B cell (primary cell): ENCODE measurements at regions not wholly inside any gene's neighbourhood (a gene's known extent, or its start where the extent isn't known, plus 50 kb on each side); places are given as distances from the start of the nearest gene placed in this dataset.

ENCODE experiments used
- ATAC-seq: fragments of 200-7000 bp; cut with Tn5 transposase; one replicate; pipeline ENCODE4 v1.10.0; 2021; ENCODE audit warnings: low read depth, mild to moderate bottlenecking, moderate number of reproducible peaks, moderate library complexity
- CTCF ChIA-PET: fragments of 350-600 bp; sonication (Branson Sonifier 250); formaldehyde crosslinking; loops from one replicate; lab custom pipeline; 2021; ENCODE audit warnings: antibody characterized with exemption, inconsistent platforms; lab: Charles Lee
- POLR2A ChIA-PET: fragments of 350-600 bp; sonication (Branson Sonifier 250); formaldehyde crosslinking; loops from one replicate; lab custom pipeline; 2021; ENCODE audit warnings: antibody characterized with exemption; lab: Charles Lee
- DNase-seq: peaks from one replicate; pipeline ENCODE4 v3.0.0; 2013
- H2AFZ ChIP-seq: 2 replicates; pipeline ENCODE4 v1.6.1; 2012; ENCODE audit warnings: mild to moderate bottlenecking, low read depth, low read length; ENCODE audit not compliant: insufficient read depth, poor library complexity, severe bottlenecking
- H3K27ac ChIP-seq, 2 donors: 1 replicate in 1 of 2; 2 replicates in 1 of 2; pipeline ENCODE4 v1.5.1; 2012 to 2013; ENCODE audit warnings: low read length in 2 of 2, mild to moderate bottlenecking in 2 of 2, moderate library complexity in 1 of 2
- H3K27me3 ChIP-seq, 4 experiments: fragments of 200-600 bp in 1 of 4; sonication (generic) in 1 of 4; replicated peaks in 1 of 4; 1 replicate in 2 of 4; 2 replicates in 2 of 4; pipeline versions ENCODE4 v1.6.1 to v1.7.0; 2013 to 2016; ENCODE audit warnings: low read length in 3 of 4, mild to moderate bottlenecking in 2 of 4, mixed read lengths in 1 of 4, moderate library complexity in 1 of 4; ENCODE audit not compliant: insufficient read depth in 4 of 4, control insufficient read depth in 3 of 4; ENCODE audit errors: control extremely low read depth in 1 of 4
- H3K36me3 ChIP-seq, 2 experiments: replicated peaks in 1 of 2; 1 replicate in 1 of 2; 2 replicates in 1 of 2; pipeline versions ENCODE4 v1.6.1 to v1.7.1; 2013; ENCODE audit warnings: low read length in 1 of 2; ENCODE audit not compliant: insufficient read depth in 2 of 2, control insufficient read depth in 1 of 2; ENCODE audit errors: control extremely low read depth in 1 of 2, extremely low read depth in 1 of 2
- H3K4me1 ChIP-seq, 2 donors: fragments of 200-600 bp in 1 of 2; sonication (generic) in 1 of 2; 1 replicate in 1 of 2; 2 replicates in 1 of 2; pipeline versions ENCODE4 v1.5.1 to v1.6.1; 2013 to 2017; ENCODE audit warnings: low read length in 2 of 2; ENCODE audit not compliant: control insufficient read depth in 2 of 2, insufficient read depth in 2 of 2
- H3K4me2 ChIP-seq: replicated peaks from 2 replicates; pipeline ENCODE3; 2012; ENCODE audit warnings: mild to moderate bottlenecking, low read depth, low read length; ENCODE audit not compliant: poor library complexity, severe bottlenecking
- H3K4me3 ChIP-seq, 5 experiments: fragments of 200-600 bp in 1 of 5; sonication (generic) in 1 of 5; 1 replicate in 3 of 5; 2 replicates in 2 of 5; pipeline versions ENCODE4 v1.5.1 to v1.7.0; 2011 to 2016; ENCODE audit warnings: low read length in 4 of 5, mild to moderate bottlenecking in 4 of 5, low read depth in 2 of 5, control low read depth in 1 of 5, moderate library complexity in 1 of 5; ENCODE audit not compliant: insufficient read depth in 1 of 5; ENCODE audit errors: control extremely low read depth in 1 of 5, extremely low read depth in 1 of 5
- H3K79me2 ChIP-seq: fragments of 200-600 bp; sonication (generic); one replicate; pipeline ENCODE4 v1.6.0; 2016; ENCODE audit warnings: low read length; ENCODE audit not compliant: control insufficient read depth, insufficient read depth
- H3K9ac ChIP-seq: fragments of 200-600 bp; sonication (generic); 2 replicates; pipeline ENCODE4 v1.6.1; 2017; ENCODE audit warnings: mild to moderate bottlenecking, low read length, moderate library complexity
- H3K9me3 ChIP-seq, 3 donors: one replicate each; pipeline versions ENCODE4 v1.6.1 to v1.7.1; 2013; ENCODE audit warnings: low read length in 2 of 3; ENCODE audit not compliant: control insufficient read depth in 2 of 3, insufficient read depth in 1 of 3; ENCODE audit errors: control extremely low read depth in 1 of 3
- H4K20me1 ChIP-seq: 2 replicates; pipeline ENCODE4 v1.6.0; 2012; ENCODE audit warnings: mild to moderate bottlenecking, low read length; ENCODE audit not compliant: insufficient read depth, control insufficient read depth, poor library complexity, severe bottlenecking
- H3K27ac Mint-ChIP-seq: one replicate; pipeline ENCODE4 v1.8.0; 2021; ENCODE audit warnings: mixed read lengths
- H3K27me3 Mint-ChIP-seq: one replicate; pipeline ENCODE4 v1.8.0; 2021; ENCODE audit warnings: mixed read lengths
- H3K4me1 Mint-ChIP-seq: one replicate; pipeline ENCODE4 v1.8.0; 2021; ENCODE audit warnings: mixed read lengths
- H3K4me3 Mint-ChIP-seq: one replicate; pipeline ENCODE4 v1.8.0; 2021; ENCODE audit warnings: mixed read lengths
- H3K9me3 Mint-ChIP-seq: one replicate; pipeline ENCODE4 v1.8.0; 2022; ENCODE audit warnings: mixed read lengths; ENCODE audit not compliant: insufficient read depth
- CTCF ChIP-seq: fragments of 200-600 bp; IDR thresholded peaks from one replicate; pipeline ENCODE4 v1.8.0; 2022; ENCODE audit warnings: antibody characterized with exemption, mild to moderate bottlenecking
- EZH2 ChIP-seq: IDR thresholded peaks from 2 replicates; pipeline ENCODE4 v1.6.1; 2012; ENCODE audit warnings: borderline replicate concordance, low read depth, mild to moderate bottlenecking, moderate library complexity, low read length; ENCODE audit not compliant: insufficient read depth, poor library complexity, severe bottlenecking
- WGBS: methylation state at CpG from one replicate; pipeline ENCODE4 v1.1.5; 2013; ENCODE audit warnings: missing lambda C conversion rate; ENCODE audit not compliant: insufficient coverage; 5-methylcytosine and 5-hydroxymethylcytosine counted together
- intact Hi-C: fragments of 100-400 bp; cut with micrococcal nuclease; formaldehyde crosslinking; loops from one replicate; pipeline ENCODE4 v1.10.0; 2022

DNA sequence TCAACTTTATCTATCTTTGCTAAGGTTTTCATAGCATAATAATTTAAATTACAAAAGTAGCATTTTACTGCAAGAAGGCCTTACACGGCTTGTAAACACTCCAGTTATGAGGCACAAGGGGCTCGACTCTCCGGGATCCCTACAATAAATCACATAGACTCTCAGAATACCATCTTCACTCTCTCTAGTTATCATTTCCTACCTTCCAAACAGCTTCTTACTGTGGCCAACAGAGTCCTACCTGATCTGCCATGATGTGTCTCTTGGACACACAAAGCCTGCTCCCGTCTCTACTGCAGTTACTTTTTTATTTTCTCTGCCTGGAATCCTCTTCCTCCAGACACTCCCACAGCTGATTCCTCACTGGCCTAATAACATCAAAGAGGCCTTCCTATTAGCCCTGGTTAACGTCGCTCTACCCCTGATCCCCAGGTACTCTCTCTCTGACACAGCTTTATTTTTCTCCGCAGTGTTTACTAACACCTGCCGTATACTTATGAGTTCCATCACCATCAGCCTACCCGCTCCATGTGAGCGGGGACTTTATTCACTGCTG is 559.6 kb upstream of the DIPK2B start:
- DNase-seq: no peak
- Histone ChIP-seq H3K27ac (peak overlapping the region; percentile 41 to 68), H3K4me2 (peak overlapping the region; percentile 68), H3K9ac (no peak overlapping the region), H4K20me1 (no peaks in the 10 kb centered on the region), H2AFZ (no peak overlapping the region), H3K36me3 (peaks cover 0 to 3% of the 10 kb centered on the region in 2 experiments), H3K4me1 (peaks cover 76 to 82% of the 10 kb centered on the region in 2 donors), H3K4me3 (no peak overlapping the region), H3K27me3 (no peaks in the 10 kb centered on the region), H3K9me3 (no peaks in the 10 kb centered on the region), H3K79me2 (peaks cover 57% of the 10 kb centered on the region)
- ChIA-PET CTCF (no interaction called here), POLR2A (interaction anchor here (1.1 to 2.4 kb wide), 2 partner anchors 10 to 187 kb away, joined by 3 to 12 read pairs; no protein-coding TSS in a partner anchor)
- intact Hi-C loops: loop anchor here (5.0 kb wide), 1 partner anchor 888 kb away; the partner anchor contains the start of gene KDM6A
- TF ChIP-seq EZH2 (no peak), CTCF (no peak)
- Mint-ChIP-seq H3K4me3 (peak overlapping the region; percentile 63), H3K27ac (peak overlapping the region; percentile 81), H3K4me1 (peaks cover 81% of the 10 kb centered on the region), H3K9me3 (no peaks in the 10 kb centered on the region), H3K27me3 (no peaks in the 10 kb centered on the region)
- ATAC-seq: no peak
- WGBS: 43% methylated on average over 3 of the region's 10 CpGs

GRCh38 chrX:45758738-45759397 is 558.2 kb upstream of the DIPK2B start:
- ATAC-seq: peak; percentile 52
- Histone ChIP-seq H3K36me3 (peaks cover 0 to 3% of the 10 kb centered on the region in 2 experiments), H3K4me2 (peak overlapping the region; percentile 68), H3K9ac (peak overlapping the region; percentile 51), H3K4me3 (peak overlapping the region in 4 of 5 experiments; percentile 17 to 40 (median 32)), H4K20me1 (no peaks in the 10 kb centered on the region), H3K27me3 (no peaks in the 10 kb centered on the region), H2AFZ (peak overlapping the region; percentile 35), H3K27ac (peak overlapping the region; percentile 67 to 68), H3K79me2 (peaks cover 54% of the 10 kb centered on the region), H3K4me1 (peaks cover 85 to 90% of the 10 kb centered on the region in 2 donors), H3K9me3 (no peaks in the 10 kb centered on the region)
- TF ChIP-seq CTCF: no peak
- TF ChIP-seq EZH2: no peak
- Mint-ChIP-seq H3K9me3 (no peaks in the 10 kb centered on the region), H3K27me3 (no peaks in the 10 kb centered on the region), H3K4me1 (peaks cover 75% of the 10 kb centered on the region), H3K27ac (peak overlapping the region; percentile 90), H3K4me3 (peak overlapping the region; percentile 86)
- CTCF ChIA-PET: interaction anchor here (1.1 kb wide), 1 partner anchor 9 kb away, joined by 3 read pairs; no protein-coding TSS in a partner anchor
- intact Hi-C loops: no loop called here
- DNase-seq: peak; percentile 51
- POLR2A ChIA-PET: interaction anchor here (1.0 to 2.4 kb wide), 2 partner anchors 8 to 12 kb away, joined by 3 to 12 read pairs; no protein-coding TSS in a partner anchor
- no CpG with 5 or more reads among the region's 3 CpGs for WGBS
